ENCODE measurements at regions not wholly inside any gene's neighbourhood (a gene's known extent, or its start where the extent isn't known, plus 50 kb on each side); places are given as distances from the start of the nearest gene placed in this dataset.

GRCh38 chr18:60556326-60556725 lies 183.8 kb upstream of the MC4R start:
- ATAC-seq = no peak
- Mint-ChIP-seq H3K9me3 (ENCODE audit: insufficient read depth) (no peaks in the 10 kb centered on the region), H3K4me3 (no peak overlapping the region), H3K27me3 (ENCODE audit: low read depth) (no peaks in the 10 kb centered on the region), H3K27ac (no peak overlapping the region), H3K36me3 (ENCODE audit: low read depth) (no peaks in the 10 kb centered on the region), H3K4me1 (ENCODE audit: low read depth) (no peaks in the 10 kb centered on the region)
- ChIA-PET POLR2A (no interaction called here), CTCF (interaction anchor here (1.4 kb wide), 1 partner anchor 560 kb away, joined by 4 read pairs; no protein-coding TSS in a partner anchor)
- DNase-seq = no peak

GRCh38 chr18:60560071-60560470 lies 187.5 kb upstream of the MC4R start:
- no peaks in the 10 kb centered on the region for H3K9me3 Mint-ChIP-seq (ENCODE audit: insufficient read depth)
- no peaks in the 10 kb centered on the region for H3K27me3 Mint-ChIP-seq (ENCODE audit: low read depth)
- ChIA-PET CTCF (no interaction called here), POLR2A (no interaction called here)
- H3K27ac Mint-ChIP-seq = no peak overlapping the region
- ATAC-seq (no peak), DNase-seq (no peak)
- H3K4me3 Mint-ChIP-seq = no peak overlapping the region
- H3K4me1 Mint-ChIP-seq (ENCODE audit: low read depth) = no peaks in the 10 kb centered on the region
- no peaks in the 10 kb centered on the region for H3K36me3 Mint-ChIP-seq (ENCODE audit: low read depth)

GRCh38 chr18:60563082-60563481 lies 190.5 kb upstream of the MC4R start:
- Mint-ChIP-seq H3K4me1 (ENCODE audit: low read depth) (no peaks in the 10 kb centered on the region), H3K27me3 (ENCODE audit: low read depth) (no peaks in the 10 kb centered on the region), H3K9me3 (ENCODE audit: insufficient read depth) (no peaks in the 10 kb centered on the region), H3K36me3 (ENCODE audit: low read depth) (no peaks in the 10 kb centered on the region), H3K27ac (no peak overlapping the region), H3K4me3 (no peak overlapping the region)
- ChIA-PET POLR2A (no interaction called here), CTCF (no interaction called here)
- DNase-seq (no peak), ATAC-seq (no peak)

- Mint-ChIP-seq H3K4me3 (no peak overlapping the region), H3K4me1 (ENCODE audit: low read depth) (no peaks in the 10 kb centered on the region), H3K9me3 (ENCODE audit: insufficient read depth) (no peaks in the 10 kb centered on the region), H3K27ac (no peak overlapping the region), H3K27me3 (ENCODE audit: low read depth) (no peaks in the 10 kb centered on the region), H3K36me3 (ENCODE audit: low read depth) (no peaks in the 10 kb centered on the region)
- DNase-seq (no peak), ATAC-seq (no peak)
- POLR2A ChIA-PET = no interaction called here
- CTCF ChIA-PET = no interaction called here
Measured at GRCh38 chr18:60568220-60568619, 195.6 kb upstream of the MC4R start.

GRCh38 chr18:60570172-60570571 lies 197.6 kb upstream of the MC4R start:
- no peaks in the 10 kb centered on the region for H3K4me1 Mint-ChIP-seq (ENCODE audit: low read depth)
- CTCF ChIA-PET = no interaction called here
- no peak for DNase-seq
- no peak overlapping the region for H3K27ac Mint-ChIP-seq
- no peaks in the 10 kb centered on the region for H3K36me3 Mint-ChIP-seq (ENCODE audit: low read depth)
- ATAC-seq = no peak
- no peak overlapping the region for H3K4me3 Mint-ChIP-seq
- POLR2A ChIA-PET = no interaction called here
- H3K27me3 Mint-ChIP-seq (ENCODE audit: low read depth) = no peaks in the 10 kb centered on the region
- no peaks in the 10 kb centered on the region for H3K9me3 Mint-ChIP-seq (ENCODE audit: insufficient read depth)

DNA sequence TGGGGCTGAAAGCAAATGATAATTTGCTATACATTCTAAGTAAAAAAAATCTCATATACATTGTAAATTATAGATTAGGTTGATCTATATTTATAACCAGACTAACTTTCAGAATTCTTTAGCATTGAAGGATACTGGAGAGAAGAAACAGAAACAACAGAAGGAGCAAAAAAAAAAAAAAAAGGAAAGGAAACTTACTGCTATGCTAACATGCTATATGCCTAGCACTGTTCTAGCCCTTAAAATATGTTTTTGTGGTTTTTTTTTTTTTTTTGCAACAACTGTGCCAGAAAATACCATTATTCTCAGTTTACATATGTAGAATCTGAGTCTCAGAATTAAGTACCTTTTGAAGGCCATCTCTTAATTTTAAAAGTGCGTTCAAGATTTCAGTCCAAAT lies 204.9 kb upstream of the MC4R start:
- H3K27ac Mint-ChIP-seq = no peak overlapping the region
- H3K9me3 Mint-ChIP-seq (ENCODE audit: insufficient read depth) = no peaks in the 10 kb centered on the region
- no peak overlapping the region for H3K4me3 Mint-ChIP-seq
- H3K4me1 Mint-ChIP-seq (ENCODE audit: low read depth) = no peaks in the 10 kb centered on the region
- H3K36me3 Mint-ChIP-seq (ENCODE audit: low read depth) = no peaks in the 10 kb centered on the region
- POLR2A ChIA-PET = no interaction called here
- CTCF ChIA-PET = no interaction called here
- no peak for ATAC-seq
- no peaks in the 10 kb centered on the region for H3K27me3 Mint-ChIP-seq (ENCODE audit: low read depth)
- DNase-seq = no peak

- Mint-ChIP-seq H3K4me1 (ENCODE audit: low read depth) (no peaks in the 10 kb centered on the region), H3K27me3 (ENCODE audit: low read depth) (no peaks in the 10 kb centered on the region), H3K36me3 (ENCODE audit: low read depth) (no peaks in the 10 kb centered on the region), H3K9me3 (ENCODE audit: insufficient read depth) (no peaks in the 10 kb centered on the region), H3K4me3 (no peak overlapping the region), H3K27ac (no peak overlapping the region)
- DNase-seq (no peak), ATAC-seq (no peak)
- ChIA-PET POLR2A (no interaction called here), CTCF (no interaction called here)
Measured at GRCh38 chr18:60585670-60586069, 213.1 kb upstream of the MC4R start.

- no peaks in the 10 kb centered on the region for H3K36me3 Mint-ChIP-seq (ENCODE audit: low read depth)
- no peaks in the 10 kb centered on the region for H3K4me1 Mint-ChIP-seq (ENCODE audit: low read depth)
- CTCF ChIA-PET = no interaction called here
- H3K4me3 Mint-ChIP-seq = no peak overlapping the region
- ATAC-seq (no peak), DNase-seq (no peak)
- no peak overlapping the region for H3K27ac Mint-ChIP-seq
- peaks cover 4% of the 10 kb centered on the region for H3K9me3 Mint-ChIP-seq (ENCODE audit: insufficient read depth)
- H3K27me3 Mint-ChIP-seq (ENCODE audit: low read depth) = no peaks in the 10 kb centered on the region
- POLR2A ChIA-PET = no interaction called here
Measured at GRCh38 chr18:60593249-60593648, 220.7 kb upstream of the MC4R start.

GRCh38 chr18:60596928-60597327 lies 224.4 kb upstream of the MC4R start:
- no peak for DNase-seq
- POLR2A ChIA-PET = no interaction called here

GRCh38 chr18:60599267-60599666 lies 226.7 kb upstream of the MC4R start:
- ATAC-seq (no peak), DNase-seq (no peak)
- ChIA-PET CTCF (no interaction called here), POLR2A (no interaction called here)
- Mint-ChIP-seq H3K4me1 (ENCODE audit: low read depth) (no peaks in the 10 kb centered on the region), H3K4me3 (no peak overlapping the region), H3K27me3 (ENCODE audit: low read depth) (no peaks in the 10 kb centered on the region), H3K27ac (no peak overlapping the region), H3K9me3 (ENCODE audit: insufficient read depth) (peaks cover 8% of the 10 kb centered on the region), H3K36me3 (ENCODE audit: low read depth) (no peaks in the 10 kb centered on the region)

More at GRCh38 chr18:60596928-60597327, 224.4 kb upstream of the MC4R start:
- H3K4me1 Mint-ChIP-seq (ENCODE audit: low read depth) = no peaks in the 10 kb centered on the region
- CTCF ChIA-PET = no interaction called here
- H3K4me3 Mint-ChIP-seq = no peak overlapping the region
- H3K27me3 Mint-ChIP-seq (ENCODE audit: low read depth) = no peaks in the 10 kb centered on the region
- H3K27ac Mint-ChIP-seq = no peak overlapping the region
- H3K36me3 Mint-ChIP-seq (ENCODE audit: low read depth) = no peaks in the 10 kb centered on the region
- peaks cover 8% of the 10 kb centered on the region for H3K9me3 Mint-ChIP-seq (ENCODE audit: insufficient read depth)
- ATAC-seq = no peak

DNA sequence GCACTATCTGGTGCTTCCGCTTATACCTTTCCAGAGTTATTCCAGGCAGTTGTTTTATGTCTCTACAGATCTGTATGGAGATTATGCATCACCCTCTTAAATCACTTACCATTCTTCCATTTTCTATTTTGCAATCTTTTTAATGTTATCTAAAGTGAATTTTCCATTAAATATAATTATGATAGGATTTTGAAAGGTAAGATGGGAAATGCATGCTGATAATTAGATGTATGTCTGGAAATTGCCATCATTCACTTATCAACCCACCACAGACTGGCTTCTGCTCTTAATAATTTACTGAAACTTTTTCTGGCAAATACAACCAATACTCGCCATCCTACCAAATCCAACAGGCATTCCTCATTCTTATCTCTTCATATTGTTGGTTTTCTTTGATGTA lies 227.4 kb upstream of the MC4R start:
- ChIA-PET CTCF (no interaction called here), POLR2A (no interaction called here)
- Mint-ChIP-seq H3K27me3 (ENCODE audit: low read depth) (no peaks in the 10 kb centered on the region), H3K9me3 (ENCODE audit: insufficient read depth) (peaks cover 8% of the 10 kb centered on the region), H3K4me1 (ENCODE audit: low read depth) (no peaks in the 10 kb centered on the region), H3K36me3 (ENCODE audit: low read depth) (no peaks in the 10 kb centered on the region), H3K27ac (no peak overlapping the region), H3K4me3 (no peak overlapping the region)
- no peak for DNase-seq
- no peak for ATAC-seq

DNA sequence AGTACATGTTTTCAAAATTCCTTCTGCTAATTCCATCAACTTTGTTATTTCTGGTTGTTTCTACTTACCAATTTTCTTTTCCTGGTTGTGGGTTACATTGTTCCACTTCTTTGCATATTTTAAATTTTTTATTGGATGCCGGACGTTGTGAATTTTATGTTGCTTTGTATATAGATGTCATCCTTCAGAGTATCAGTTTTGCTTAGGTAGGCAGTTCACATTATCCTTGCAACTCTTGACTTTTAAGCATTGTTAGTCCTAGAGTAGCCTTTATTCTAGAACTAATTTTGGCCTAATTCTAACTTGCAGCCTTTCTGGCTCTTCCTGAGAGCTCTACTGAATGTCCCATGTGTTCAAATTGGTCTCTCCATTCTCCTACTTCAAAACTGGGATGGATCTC lies 228.7 kb upstream of the MC4R start:
- H3K4me3 Mint-ChIP-seq = no peak overlapping the region
- H3K4me1 Mint-ChIP-seq (ENCODE audit: low read depth) = no peaks in the 10 kb centered on the region
- DNase-seq (no peak), ATAC-seq (no peak)
- ChIA-PET POLR2A (no interaction called here), CTCF (no interaction called here)
- no peaks in the 10 kb centered on the region for H3K27me3 Mint-ChIP-seq (ENCODE audit: low read depth)
- no peak overlapping the region for H3K27ac Mint-ChIP-seq
- peaks cover 8% of the 10 kb centered on the region for H3K9me3 Mint-ChIP-seq (ENCODE audit: insufficient read depth)
- no peaks in the 10 kb centered on the region for H3K36me3 Mint-ChIP-seq (ENCODE audit: low read depth)

DNA sequence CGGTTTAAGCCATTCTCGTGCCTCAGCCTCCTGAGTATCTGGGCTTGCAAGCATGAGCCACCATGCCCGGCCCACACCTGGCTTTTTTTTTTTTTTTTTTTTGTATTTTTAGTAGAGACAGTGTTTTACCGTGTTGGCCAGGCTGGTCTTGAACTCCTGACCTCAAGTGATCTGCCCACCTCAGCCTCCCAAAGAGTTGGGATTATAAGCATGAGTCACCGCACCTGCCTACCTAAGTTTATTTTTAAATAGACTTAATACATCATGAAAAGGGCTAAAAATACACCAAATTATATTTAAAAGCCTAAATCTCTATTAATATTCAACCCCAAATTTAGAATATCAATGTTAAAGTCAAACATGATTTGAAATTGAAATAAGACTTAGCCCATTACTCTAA lies 250.8 kb upstream of the MC4R start:
- H3K36me3 Mint-ChIP-seq (ENCODE audit: low read depth) = no peaks in the 10 kb centered on the region
- DNase-seq (no peak), ATAC-seq (no peak)
- no peaks in the 10 kb centered on the region for H3K4me1 Mint-ChIP-seq (ENCODE audit: low read depth)
- no peak overlapping the region for H3K27ac Mint-ChIP-seq
- no peak overlapping the region for H3K4me3 Mint-ChIP-seq
- CTCF ChIA-PET = no interaction called here
- POLR2A ChIA-PET = no interaction called here
- no peaks in the 10 kb centered on the region for H3K27me3 Mint-ChIP-seq (ENCODE audit: low read depth)
- H3K9me3 Mint-ChIP-seq (ENCODE audit: insufficient read depth) = no peaks in the 10 kb centered on the region

Measured in activated CD8-positive, alpha-beta T cell treated with anti-CD3 and anti-CD28 coated beads, Interleukin-2, amount 10 ng/mL, durations not matched to agents 7 days and 5 days (primary cell).